Nucleus accumbens (tissue), 56 donors: ENCODE measurements at regions not wholly inside any gene's neighbourhood (a gene's known extent, or its start where the extent isn't known, plus 50 kb on each side); places are given as distances from the start of the nearest gene placed in this dataset.
"Not testable (repeated sequence)": the region's sequence is repeated elsewhere in the genome, so short reads cannot be mapped to it uniquely, and the experiment has no call there.

Source experiments
- DNase-seq, 56 donors: peaks; one replicate each; lab custom pipeline; 2025; lab: John Stamatoyannopoulos, UW

DNA sequence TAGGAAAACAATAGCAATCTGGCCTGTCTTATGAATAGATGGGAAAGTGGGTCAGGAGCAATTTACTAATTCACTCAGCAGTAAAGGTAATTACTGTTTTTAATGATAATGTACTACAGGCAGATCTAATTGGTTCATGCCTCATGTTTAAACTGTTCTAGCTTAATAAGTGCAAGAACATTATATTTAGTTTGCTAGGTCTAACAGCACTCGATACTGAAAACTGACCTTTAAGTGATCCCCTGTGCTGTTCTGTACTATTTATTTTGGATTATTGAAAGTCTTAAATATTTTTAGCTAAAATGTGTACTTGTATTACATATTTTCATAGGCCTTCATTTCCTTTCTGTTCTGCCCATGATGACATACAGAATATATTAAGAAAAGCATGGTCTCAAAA, 998.0 kb upstream of the GJE1 start:
- DNase-seq = no peak

DNA sequence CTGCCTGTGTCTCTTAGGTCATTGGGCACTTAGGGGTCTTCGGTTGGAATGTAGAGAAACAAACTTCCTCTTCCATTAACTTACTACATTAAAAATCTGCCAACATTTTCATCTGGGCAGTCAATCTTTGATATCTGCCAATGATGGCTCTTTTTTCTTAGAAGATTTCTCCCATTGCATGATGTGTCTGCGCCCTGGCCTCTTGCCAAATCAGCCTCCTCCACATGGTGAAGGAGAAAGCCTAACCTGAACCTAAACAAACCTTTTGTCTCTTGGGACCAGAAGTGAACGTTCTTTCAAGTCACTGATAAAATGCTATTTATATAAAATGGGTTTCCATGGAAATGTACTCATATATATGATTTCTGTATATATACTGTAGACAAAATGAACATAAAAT, 998.9 kb upstream of the GJE1 start:
- DNase-seq = no peak

DNA sequence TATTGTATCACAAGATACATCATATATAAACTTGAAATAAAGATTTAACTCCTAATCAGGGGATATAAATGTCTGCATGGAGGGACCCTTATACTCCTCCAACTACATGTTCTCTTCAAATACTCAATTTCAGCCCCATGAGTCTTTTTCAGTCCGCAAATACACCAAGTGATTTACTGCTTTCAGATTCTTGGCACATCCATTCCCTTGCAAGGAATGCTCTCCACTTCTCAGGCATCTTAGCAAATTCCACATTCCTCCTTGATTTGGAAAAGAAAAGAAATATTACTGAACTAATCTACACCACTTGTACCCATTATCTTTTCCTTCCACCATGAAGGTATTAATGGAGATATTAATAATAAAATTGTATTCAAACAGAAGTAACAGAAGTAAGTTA, 999.4 kb upstream of the GJE1 start:
- no peak for DNase-seq

DNA sequence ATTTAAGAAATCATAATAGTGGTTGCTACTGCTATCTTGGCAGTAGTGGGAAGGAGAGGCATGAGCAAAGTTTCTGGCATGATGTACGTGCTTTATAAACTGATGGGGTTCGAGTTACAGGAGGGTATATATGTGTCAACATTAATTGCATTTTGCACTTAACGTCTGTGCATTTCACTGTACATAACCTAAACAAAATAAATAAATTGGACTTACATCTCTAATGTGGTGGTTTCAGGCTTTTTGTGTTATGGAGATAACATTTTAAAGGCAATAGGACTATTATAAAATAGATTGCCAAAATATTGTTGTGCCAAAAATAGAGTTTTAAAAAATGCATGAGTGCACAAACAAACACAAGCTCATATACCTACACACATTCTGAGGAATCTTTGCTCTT, 1001.1 kb upstream of the GJE1 start:
- no peak for DNase-seq

DNA sequence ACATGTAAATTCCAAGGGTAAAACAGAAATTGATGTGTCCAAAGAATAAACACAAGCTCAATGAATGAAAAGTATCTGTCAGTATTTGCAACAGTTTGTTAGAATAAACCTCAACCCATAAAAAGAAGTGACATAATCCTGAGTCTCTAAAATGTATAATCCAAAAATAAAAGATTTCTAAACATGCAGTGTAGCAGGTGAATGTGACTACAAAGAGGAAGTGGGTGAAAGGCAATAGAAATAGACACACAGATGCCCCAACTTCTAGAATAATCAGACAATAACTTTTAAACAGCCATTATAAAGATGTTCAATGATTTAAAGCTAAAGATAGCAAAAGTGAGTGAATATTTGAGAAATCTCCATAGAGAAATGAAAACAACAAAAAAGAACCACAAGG, 1009.2 kb upstream of the GJE1 start:
- DNase-seq = no peak

DNA sequence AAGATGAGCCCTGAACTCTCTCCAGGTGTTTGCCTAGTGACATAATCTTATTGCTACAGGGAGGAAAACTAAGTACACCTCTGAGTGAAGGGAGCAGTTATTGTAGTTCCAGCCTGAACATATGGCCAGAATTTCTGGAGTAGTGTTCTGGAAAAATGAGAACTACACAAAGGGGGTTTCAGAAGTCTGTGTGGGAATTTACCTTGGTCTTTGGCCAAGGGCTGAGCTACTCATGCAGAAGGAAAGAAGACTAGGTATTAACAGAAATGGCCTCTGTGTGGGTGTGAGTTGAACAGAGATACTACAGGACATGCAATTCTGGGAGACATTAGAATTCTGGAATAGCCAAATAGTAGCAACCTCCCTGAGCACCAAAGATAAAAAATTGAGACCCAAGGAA, 1009.7 kb upstream of the GJE1 start:
- DNase-seq = no peak

DNA sequence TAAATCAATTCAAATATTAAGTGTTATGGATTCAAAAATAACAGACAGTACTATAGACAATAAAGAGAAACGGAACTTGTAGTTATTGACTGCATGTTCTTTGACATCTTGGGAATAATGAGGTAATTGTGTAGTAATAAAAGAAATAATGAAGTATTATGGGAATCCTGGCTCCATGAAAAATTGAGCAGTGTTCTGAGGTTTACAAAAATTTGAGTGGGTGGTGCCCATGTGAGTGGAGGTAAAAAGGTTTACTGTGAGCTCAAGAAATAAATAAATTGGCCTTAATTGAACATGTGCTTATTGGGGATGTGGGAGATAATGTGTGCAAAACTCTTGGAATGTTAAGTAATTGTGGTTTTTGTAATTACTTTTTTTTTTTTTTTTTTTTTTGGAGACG, 1013.7 kb upstream of the GJE1 start:
- DNase-seq = no peak

DNA sequence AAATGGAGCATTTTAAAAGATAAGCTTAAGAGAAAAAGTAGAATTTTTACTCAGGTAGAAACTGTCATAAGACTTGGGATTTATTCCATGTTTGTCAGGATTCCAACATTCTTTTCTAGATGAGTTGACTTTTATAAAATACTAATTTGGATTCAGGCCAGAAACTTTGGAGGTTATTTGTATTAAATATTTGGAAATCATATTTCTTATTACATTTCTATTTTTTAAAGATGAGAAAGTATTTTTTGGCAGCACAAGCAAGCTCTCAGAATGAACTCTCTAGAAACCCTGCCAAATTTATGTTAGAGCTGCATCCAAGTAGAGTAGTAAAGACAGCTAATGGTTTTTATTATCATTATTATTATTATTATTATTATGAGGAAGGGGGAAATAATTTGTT, 1014.9 kb upstream of the GJE1 start:
- no peak for DNase-seq

DNA sequence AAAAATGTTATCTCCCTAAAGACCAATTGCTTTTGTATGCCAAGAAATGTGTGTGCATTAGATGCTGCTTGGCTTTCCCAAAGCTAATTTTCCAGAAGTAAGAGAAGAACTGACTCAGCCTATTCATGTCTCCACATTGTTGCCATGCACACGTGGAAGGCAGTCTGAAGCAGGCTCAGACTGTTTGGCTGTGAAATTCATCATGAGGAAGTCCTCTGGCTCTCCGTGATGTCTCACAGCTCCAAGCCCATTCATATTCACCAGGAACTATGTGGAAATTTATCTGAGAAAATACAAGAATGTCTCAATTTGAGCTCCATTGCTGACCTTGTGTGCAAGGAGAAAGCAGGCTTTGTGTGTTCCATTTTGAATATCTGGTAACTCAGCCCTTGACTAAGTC, 1022.2 kb upstream of the GJE1 start:
- DNase-seq = no peak

DNA sequence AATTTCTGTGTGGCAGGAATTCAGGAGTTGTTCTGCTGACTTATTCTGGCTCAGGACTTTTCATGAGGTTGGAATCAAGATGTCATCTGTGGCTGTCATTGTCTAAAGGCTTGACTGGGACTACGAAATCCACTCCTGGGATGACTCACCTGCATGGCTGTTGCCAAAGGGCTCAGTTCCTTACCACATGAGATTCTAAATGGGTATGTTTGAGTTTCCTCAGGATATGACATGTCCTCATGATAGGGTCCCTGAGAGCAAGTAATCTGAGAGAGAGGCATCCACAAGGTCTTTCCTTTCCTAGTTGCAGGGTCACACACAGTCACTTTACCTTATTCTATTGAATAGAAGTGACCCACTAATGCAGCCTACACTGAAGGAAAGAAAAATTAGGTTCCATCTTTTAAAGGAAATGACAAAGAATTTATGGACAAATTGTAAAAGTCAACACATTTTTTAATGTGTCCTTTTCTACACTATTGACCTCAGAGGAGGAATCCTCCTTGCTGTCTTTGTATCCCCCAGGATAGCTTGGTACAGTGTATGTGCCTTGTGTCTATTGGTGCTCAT, 1025.0 kb upstream of the GJE1 start:
- no peak for DNase-seq

DNA sequence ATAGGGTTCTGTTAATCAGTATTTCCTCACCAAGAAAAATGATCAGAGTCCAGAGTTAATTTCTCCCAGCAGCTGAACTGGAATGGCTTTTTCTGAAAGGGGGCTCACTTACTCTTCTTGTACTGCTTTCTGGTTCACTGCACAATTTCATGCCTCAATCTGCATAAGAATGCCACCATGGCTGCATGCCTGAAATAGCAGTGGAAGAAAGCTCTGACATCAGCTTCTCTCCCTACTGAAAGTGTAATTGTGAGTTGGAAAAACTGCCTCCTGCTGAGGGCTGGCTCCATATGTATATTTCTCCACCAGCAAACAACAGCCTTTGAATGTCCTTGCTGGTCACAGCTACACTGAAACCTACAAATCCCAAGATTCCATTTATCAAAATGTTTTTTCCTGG, 1027.2 kb upstream of the GJE1 start:
- DNase-seq = no peak

DNA sequence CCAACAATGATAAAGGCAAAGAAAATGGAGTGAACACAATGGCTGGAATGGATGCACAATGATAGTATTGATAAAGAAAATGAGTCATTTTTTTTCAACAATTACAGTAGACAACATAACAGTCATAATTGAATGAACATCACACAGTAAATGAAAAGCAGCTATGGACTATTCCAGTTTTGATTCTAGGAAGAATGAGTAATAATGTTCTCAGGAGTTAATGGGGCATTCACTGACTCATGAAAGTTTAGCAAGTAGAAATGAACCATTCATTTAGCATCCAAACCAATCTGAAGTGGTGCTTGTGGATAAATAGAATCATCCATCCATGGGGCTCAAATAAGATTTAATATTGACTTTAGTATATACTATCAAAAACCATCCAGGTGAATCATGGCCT, 1029.5 kb upstream of the GJE1 start:
- no peak for DNase-seq

DNA sequence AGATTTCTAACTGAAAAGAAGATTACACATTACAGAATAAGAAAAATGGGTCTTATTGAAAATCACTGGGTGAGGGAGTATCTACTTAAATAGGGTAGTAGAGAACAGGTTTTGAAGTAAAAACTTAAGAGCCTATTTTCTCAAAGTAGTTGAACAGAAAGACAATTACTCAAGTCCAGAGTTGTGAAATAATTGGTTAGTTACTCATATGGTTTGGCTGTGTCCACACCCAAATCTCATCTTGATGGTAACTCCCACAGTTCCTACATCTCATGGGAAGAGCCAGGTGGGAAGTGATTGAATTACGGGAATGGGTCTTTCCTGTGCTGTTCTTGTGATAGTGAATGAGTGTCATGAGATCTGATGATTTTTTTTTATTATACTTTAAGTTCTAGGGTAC, 1035.3 kb upstream of the GJE1 start:
- DNase-seq = no peak

DNA sequence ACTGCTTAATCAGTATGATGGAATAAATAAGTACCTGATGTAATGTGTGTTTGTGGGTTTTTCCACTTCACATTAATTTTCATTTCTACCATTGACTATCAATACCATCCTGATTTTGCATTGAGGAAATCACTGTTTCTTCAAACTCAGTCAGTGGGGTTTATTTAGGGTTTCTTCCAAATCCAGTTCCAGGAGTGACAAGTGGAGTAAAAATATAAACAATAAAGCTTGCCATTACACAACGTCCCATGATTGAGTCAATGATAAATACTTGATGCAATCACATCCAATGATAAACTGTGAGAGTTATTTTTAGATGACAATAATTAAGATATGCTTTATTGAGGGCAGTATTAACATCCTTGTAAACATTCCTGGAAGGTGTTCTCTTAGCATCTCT, 1037.4 kb upstream of the GJE1 start:
- DNase-seq = no peak

DNA sequence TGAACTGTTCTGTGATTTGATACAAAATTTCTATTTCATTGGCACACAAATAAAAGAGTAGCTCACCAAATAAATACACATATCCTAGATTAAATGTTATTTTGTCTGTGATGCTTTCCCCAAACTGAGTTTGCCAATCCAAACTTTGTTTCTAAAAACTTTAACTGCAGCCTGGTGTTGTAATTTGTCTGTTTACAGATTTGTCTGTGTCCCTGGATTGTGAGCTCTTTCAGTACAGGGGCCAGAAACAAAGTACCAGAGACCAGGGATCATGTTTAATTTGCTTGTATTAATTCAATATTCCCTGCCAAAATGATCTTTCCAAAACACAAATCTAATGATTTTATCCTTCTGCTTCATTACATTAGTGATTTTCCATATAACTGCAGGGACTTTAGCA, 1044.6 kb upstream of the GJE1 start:
- DNase-seq = no peak

DNA sequence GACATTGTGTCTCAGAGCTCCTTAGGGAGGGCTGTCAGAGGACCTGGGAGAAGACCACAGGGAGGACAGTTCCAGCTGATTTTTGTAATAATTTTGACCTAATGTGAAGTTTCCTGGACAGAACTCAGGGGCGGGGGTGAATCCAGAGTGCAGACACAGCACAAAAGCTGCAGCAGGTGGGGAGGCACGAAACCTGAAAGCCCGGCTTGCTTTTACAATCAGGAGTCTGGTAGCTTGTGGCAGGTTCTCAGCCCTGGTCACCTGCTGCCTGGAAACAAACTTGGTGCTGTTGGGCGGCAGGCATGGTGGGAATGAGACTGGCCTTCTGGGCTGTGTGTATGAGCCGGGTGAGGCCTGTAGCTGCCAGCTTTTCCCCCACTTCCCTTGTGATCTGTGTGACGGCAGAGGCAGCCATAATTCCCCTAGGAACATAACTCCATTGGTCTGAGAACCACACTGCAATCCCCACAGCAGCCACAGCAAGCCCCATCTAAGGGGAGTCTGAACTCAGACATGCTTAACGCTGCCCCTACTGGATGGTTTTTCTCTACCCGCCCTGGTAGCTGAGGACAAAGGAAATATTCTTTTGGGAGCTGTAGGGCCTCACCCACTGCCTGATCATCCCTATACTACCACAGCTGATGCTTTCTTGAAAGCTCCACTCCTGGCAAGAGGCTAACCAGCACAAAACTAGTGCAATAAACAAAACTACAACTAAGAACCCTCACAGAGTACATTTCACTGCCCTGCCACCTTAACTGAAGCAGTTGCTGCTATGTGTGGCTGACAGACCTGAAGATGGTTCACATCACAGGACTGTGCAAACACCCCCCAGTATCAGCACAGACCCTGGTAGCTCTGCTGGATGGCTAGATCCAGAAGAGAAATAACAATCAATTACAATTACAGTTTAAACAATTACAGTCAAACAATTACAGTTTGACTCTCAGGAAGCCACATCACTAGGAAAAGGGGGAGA, 1055.1 kb upstream of the GJE1 start:
- DNase-seq = no peak

DNA sequence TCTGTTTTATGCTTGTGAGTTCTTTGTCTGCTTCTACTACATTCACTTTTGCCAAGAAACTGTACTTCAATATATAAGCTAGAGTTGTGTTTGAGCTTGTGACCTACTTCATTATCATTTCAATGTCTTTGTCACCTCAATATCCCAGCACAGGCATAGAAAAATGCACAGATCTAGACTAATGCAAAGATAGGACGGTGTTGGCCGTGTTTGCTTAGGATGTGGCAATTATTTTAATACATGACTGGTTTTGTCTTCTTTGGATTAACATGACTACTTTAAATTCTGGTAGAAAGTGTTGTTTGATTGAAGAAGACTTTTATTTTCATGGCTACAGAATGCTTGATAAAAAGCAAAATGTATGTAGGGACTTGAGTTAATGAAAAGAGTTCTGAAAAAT, 1075.0 kb upstream of the GJE1 start:
- DNase-seq = no peak

DNA sequence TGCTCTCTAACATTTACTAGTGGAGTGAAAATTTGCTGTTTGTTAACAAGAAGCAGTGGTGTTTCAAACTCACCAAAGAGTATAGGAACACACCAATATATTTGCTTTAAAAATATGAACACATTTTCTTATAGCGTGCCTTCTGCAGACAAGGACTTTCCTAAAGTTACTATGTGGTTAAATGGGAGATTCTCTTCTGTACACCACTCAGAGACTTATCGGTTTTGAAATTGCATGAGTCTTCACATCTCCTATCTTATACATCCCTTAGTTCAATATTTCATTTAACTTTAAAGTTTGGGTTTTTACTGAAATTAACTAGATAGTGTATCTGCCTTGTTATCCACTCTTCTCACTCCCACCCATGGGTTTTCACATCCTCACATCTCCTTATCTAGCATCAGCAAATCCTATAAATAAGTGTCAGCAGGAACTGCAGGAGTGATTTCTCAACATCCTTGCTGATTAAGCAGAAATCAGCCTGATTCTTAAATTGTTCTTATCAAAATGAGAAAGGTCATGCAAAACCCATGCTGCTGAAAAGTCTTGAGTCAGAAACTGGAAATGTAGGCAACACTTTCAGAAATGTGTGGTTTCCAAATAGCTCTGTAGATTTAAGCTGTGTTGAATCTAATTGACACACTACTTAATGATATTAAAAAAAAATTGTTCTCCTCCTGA, 1075.6 kb upstream of the GJE1 start:
- DNase-seq = no peak

DNA sequence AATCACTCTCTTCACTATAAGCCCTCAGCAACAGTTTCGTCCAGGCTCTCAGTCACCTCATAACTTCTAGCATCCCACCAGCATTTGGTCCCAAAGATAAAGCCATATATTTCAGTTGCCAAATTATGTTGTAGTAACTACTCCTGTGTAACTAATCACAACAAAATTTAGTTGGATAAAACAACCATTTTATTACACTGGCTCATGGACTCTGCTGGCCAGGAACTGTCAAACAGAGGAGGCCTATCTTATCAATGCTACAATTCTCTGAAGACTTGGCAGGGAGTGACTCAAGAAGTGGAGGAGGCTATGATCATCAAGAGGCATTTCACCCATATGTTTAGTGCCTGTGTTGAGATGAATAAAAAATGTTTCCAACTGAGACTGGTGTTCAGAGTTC, 1082.3 kb upstream of the GJE1 start:
- no peak for DNase-seq

DNA sequence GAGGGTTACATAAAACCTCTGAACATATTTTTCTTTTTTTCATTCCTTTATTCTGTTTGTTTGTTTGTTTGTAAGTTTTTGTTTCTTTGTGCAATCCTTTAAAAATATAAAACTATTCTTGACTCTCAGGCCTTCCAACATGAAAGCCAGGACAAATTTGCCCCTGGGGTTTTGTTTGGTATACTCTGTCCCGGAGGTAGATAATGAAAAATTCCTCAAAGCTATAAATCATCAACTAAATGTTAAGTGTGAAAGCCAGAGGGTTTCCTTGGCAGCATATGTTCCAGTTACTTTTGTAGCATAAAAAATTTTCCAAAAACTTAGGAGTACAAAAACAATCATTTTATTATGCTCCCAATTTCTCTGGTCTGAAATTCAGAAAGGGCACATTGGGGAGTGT, 1084.3 kb upstream of the GJE1 start:
- no peak for DNase-seq

DNA sequence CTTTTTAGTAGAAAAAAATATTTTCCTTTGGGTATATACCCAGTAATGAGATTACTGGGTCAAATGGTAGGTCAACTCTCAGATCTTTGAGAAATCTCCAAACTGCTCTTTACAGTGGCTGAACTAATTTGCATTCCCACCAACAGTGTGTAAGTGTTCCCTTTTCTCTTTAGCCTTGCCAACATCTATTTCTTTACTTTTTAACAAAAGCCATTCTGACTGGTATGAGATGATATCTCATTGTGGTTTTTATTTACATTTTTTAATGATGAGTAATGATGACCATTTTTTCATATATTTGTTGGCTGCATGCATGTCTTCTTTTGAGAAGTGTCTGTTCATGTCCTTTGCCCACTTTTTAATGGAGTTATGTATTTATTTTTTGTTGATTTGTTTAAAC, 1086.2 kb upstream of the GJE1 start:
- not testable (repeated sequence) for DNase-seq

DNA sequence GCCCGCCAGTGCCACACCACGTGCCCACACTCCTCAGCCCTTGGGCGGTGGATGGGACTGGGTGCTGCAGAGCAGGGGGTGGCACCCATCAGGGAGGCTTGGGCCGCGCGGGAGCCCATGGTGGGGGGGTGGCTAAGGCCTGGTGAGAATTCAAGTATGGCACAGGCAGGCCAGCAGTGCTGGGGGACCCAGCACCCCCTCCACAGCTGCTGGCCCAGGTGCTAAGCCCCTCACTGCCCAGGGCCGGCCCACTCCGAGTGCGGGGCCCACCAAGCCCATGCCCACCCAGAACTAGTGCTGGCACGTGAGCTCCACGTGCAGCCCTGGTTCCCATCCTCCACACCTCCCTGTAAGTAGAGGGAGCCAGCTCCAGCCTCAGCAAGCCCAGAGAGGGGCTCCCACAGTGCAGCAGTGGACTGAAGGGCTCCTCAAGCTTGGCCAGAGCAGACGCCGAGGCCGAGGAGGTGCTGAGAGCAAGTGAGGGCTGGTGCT, 1091.1 kb upstream of the GJE1 start:
- no peak for DNase-seq
